Mesenchymal stem cell (in vitro differentiated cells and primary cell): ENCODE measurements at regions not wholly inside any gene's neighbourhood (a gene's known extent, or its start where the extent isn't known, plus 50 kb on each side); places are given as distances from the start of the nearest gene placed in this dataset. TPM values are rescaled to one million over a fixed set of nuclear protein-coding genes. Genes with fewer than 3 reads are reported as not detected.

Experiments
- small RNA-seq: library from polyadenylated mRNA; stranded (forward); fragments of <200 nt; extraction: miRNeasy Mini kit (QIAGEN cat#:217004); gene quantifications from one replicate; pipeline ENCODE3, GENCODE V24; 2013; ENCODE audit warnings: low read depth

Small RNAs in the stretch of these regions (small RNA-seq; reads per million reads assigned to genes)
- gene RNU5E-7P = not detected
